Glutamatergic neuron (in vitro differentiated cells): ENCODE measurements at regions not wholly inside any gene's neighbourhood (a gene's known extent, or its start where the extent isn't known, plus 50 kb on each side); places are given as distances from the start of the nearest gene placed in this dataset.

Source experiments
- DNase-seq: peaks from one replicate; pipeline ENCODE4 v3.0.0; 2022
- H3K27ac Mint-ChIP-seq: one replicate; pipeline ENCODE4 v1.8.0; 2020; ENCODE audit warnings: mild to moderate bottlenecking, mixed read lengths, inconsistent platforms; ENCODE audit not compliant: unreplicated experiment
- H3K27me3 Mint-ChIP-seq: one replicate; pipeline ENCODE4 v1.8.0; 2020; ENCODE audit warnings: mild to moderate bottlenecking, moderate library complexity, mixed read lengths, inconsistent platforms; ENCODE audit not compliant: unreplicated experiment
- H3K36me3 Mint-ChIP-seq: one replicate; pipeline ENCODE4 v1.8.0; 2020; ENCODE audit warnings: mild to moderate bottlenecking, mixed read lengths, inconsistent platforms; ENCODE audit not compliant: unreplicated experiment
- H3K4me1 Mint-ChIP-seq: one replicate; pipeline ENCODE4 v1.8.0; 2020; ENCODE audit warnings: mild to moderate bottlenecking, low read depth, mixed read lengths, inconsistent platforms; ENCODE audit not compliant: unreplicated experiment
- H3K4me3 Mint-ChIP-seq: one replicate; pipeline ENCODE4 v1.8.0; 2020; ENCODE audit warnings: mild to moderate bottlenecking, mixed read lengths, inconsistent platforms; ENCODE audit not compliant: unreplicated experiment
- H3K9me3 Mint-ChIP-seq: one replicate; pipeline ENCODE4 v1.8.0; 2020; ENCODE audit warnings: mild to moderate bottlenecking, moderate library complexity, mixed read lengths, inconsistent platforms; ENCODE audit not compliant: unreplicated experiment
- CTCF ChIP-seq: fragments of 200-600 bp; sonication (generic); IDR thresholded peaks from one replicate; pipeline ENCODE4 v1.5.0; 2021; ENCODE audit not compliant: partially characterized antibody, unreplicated experiment

- TF ChIP-seq CTCF = no peak
- H3K36me3 Mint-ChIP-seq = no peaks in the 10 kb centered on the region
- peaks cover 6% of the 10 kb centered on the region for H3K9me3 Mint-ChIP-seq
- H3K27me3 Mint-ChIP-seq = peaks cover 2% of the 10 kb centered on the region
- H3K27ac Mint-ChIP-seq = no peak overlapping the region
- no peak for DNase-seq
- no peak overlapping the region for H3K4me3 Mint-ChIP-seq
- H3K4me1 Mint-ChIP-seq = peaks cover 15% of the 10 kb centered on the region
Measured at GRCh38 chr5:17356551-17356950, 139.1 kb downstream of the BASP1 start.

- Mint-ChIP-seq H3K4me3 (no peak overlapping the region), H3K36me3 (no peaks in the 10 kb centered on the region), H3K27me3 (no peaks in the 10 kb centered on the region), H3K9me3 (peaks cover 4% of the 10 kb centered on the region), H3K4me1 (peaks cover 10% of the 10 kb centered on the region), H3K27ac (no peak overlapping the region)
- TF ChIP-seq CTCF = no peak
- no peak for DNase-seq
Measured at GRCh38 chr5:17357504-17357903, 140.1 kb downstream of the BASP1 start.

- H3K9me3 Mint-ChIP-seq = peaks cover 4% of the 10 kb centered on the region
- no peaks in the 10 kb centered on the region for H3K36me3 Mint-ChIP-seq
- peaks cover 15% of the 10 kb centered on the region for H3K4me1 Mint-ChIP-seq
- no peak overlapping the region for H3K4me3 Mint-ChIP-seq
- no peak for DNase-seq
- no peaks in the 10 kb centered on the region for H3K27me3 Mint-ChIP-seq
- H3K27ac Mint-ChIP-seq = no peak overlapping the region
- no peak for TF ChIP-seq CTCF
Measured at GRCh38 chr5:17358031-17358430, 140.0 kb upstream of the TAF11L2 start.

GRCh38 chr5:17359451-17360011 lies 138.5 kb upstream of the TAF11L2 start:
- DNase-seq = no peak
- H3K27ac Mint-ChIP-seq = no peak overlapping the region
- peaks cover 4% of the 10 kb centered on the region for H3K9me3 Mint-ChIP-seq
- no peak for TF ChIP-seq CTCF
- H3K27me3 Mint-ChIP-seq = peaks cover 2% of the 10 kb centered on the region
- H3K4me1 Mint-ChIP-seq = peaks cover 22% of the 10 kb centered on the region
- H3K36me3 Mint-ChIP-seq = no peaks in the 10 kb centered on the region
- H3K4me3 Mint-ChIP-seq = no peak overlapping the region

GRCh38 chr5:17360879-17361278 lies 137.2 kb upstream of the TAF11L2 start:
- Mint-ChIP-seq H3K27me3 (peaks cover 5% of the 10 kb centered on the region), H3K36me3 (no peaks in the 10 kb centered on the region), H3K9me3 (peaks cover 4% of the 10 kb centered on the region), H3K27ac (no peak overlapping the region), H3K4me1 (peaks cover 35% of the 10 kb centered on the region), H3K4me3 (no peak overlapping the region)
- no peak for TF ChIP-seq CTCF
- DNase-seq = no peak
